Uterus (tissue), 2 donors: ENCODE measurements at regions not wholly inside any gene's neighbourhood (a gene's known extent, or its start where the extent isn't known, plus 50 kb on each side); places are given as distances from the start of the nearest gene placed in this dataset.

Experiments used
- CTCF ChIP-seq, 4 experiments: fragments of 200-600 bp in 2 of 4; fragments of 450-650 bp in 2 of 4; sonication (generic) in 2 of 4; IDR thresholded peaks; one replicate each; pipeline ENCODE4 v1.5.1; 2016 to 2019; ENCODE audit warnings: antibody characterized with exemption in 4 of 4, mild to moderate bottlenecking in 2 of 4, moderate library complexity in 1 of 4
- POLR2A ChIP-seq, 2 donors: fragments of 450-650 bp; IDR thresholded peaks; one replicate each; pipeline ENCODE4 v1.6.1; 2016; ENCODE audit warnings: antibody characterized with exemption in 2 of 2, mild to moderate bottlenecking in 1 of 2, moderate library complexity in 1 of 2

GRCh38 chr4:125849869-125850268, 535.1 kb downstream of the FAT4 start:
- TF ChIP-seq CTCF (IDR thresholded peaks at IDR 0.05) (no peak), POLR2A (IDR thresholded peaks at IDR 0.05) (no peak)
